ENCODE measurements at regions not wholly inside any gene's neighbourhood (a gene's known extent, or its start where the extent isn't known, plus 50 kb on each side); places are given as distances from the start of the nearest gene placed in this dataset.

DNA sequence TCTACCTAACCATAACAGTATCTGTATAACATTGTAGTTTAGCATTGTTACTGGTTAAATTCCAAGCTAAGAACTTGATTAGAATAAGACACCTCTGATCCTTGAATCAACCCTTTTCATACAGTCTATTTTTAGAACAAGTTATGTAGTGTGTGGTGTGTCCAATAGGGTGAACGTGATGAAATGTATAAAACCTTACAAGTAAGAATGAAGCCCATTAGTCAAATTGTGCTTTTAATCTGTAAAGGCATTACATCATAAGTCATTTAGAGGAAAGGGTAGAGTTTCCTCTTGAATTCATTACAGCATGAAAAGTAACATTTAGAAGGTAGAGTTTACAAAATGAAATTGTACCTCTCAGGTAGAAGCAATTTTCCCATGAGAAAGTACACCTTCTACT is 479.2 kb downstream of the LTN1 start:
- DNase-seq = no peak
- no peaks in the 10 kb centered on the region for H3K27me3 ChIP-seq (replicated peaks)
- in situ Hi-C loops (cut with HindIII; ENCODE audit: low pct_ligation_motif_present, low sequenced_read_pairs) = no loop called here

DNA sequence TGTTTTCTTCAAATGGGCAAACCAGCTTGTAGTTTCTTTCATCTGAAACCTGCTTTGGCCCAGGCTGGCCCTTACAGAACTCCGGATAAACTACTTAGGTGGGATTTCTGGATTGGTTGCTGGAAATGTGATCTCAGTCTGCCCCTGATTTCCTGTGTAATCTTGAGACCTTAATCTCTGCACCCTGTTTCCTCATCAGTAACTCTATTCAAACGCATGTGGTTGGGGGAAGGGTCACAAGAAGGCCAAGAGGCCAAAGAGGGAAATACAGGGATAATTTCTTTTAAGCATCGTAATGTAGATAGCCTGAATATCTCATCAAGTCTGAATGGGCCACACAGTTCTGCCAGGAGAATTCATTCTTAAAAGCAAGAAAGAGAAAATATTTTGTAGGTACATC is 483.6 kb downstream of the LTN1 start:
- Histone ChIP-seq H3K36me3 (replicated peaks) (no peaks in the 10 kb centered on the region), H3K27ac (no peak overlapping the region), H3K4me3 (ENCODE audit: low read depth, low read length) (no peak overlapping the region), H3K27me3 (replicated peaks) (no peaks in the 10 kb centered on the region)
- no peak for DNase-seq
- TF ChIP-seq, protein P1, sequence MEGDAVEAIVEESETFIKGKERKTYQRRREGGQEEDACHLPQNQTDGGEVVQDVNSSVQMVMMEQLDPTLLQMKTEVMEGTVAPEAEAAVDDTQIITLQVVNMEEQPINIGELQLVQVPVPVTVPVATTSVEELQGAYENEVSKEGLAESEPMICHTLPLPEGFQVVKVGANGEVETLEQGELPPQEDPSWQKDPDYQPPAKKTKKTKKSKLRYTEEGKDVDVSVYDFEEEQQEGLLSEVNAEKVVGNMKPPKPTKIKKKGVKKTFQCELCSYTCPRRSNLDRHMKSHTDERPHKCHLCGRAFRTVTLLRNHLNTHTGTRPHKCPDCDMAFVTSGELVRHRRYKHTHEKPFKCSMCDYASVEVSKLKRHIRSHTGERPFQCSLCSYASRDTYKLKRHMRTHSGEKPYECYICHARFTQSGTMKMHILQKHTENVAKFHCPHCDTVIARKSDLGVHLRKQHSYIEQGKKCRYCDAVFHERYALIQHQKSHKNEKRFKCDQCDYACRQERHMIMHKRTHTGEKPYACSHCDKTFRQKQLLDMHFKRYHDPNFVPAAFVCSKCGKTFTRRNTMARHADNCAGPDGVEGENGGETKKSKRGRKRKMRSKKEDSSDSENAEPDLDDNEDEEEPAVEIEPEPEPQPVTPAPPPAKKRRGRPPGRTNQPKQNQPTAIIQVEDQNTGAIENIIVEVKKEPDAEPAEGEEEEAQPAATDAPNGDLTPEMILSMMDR (IDR thresholded peaks at IDR 0.05; ENCODE audit: low read depth, low read length, missing control alignments) = no peak
- in situ Hi-C loops (cut with HindIII; ENCODE audit: low pct_ligation_motif_present, low sequenced_read_pairs) = no loop called here

More for the DNA sequence above, 479.2 kb downstream of the LTN1 start:
- Histone ChIP-seq H3K27ac (no peak overlapping the region), H3K4me3 (ENCODE audit: low read depth, low read length) (no peak overlapping the region), H3K36me3 (replicated peaks) (no peaks in the 10 kb centered on the region)
- TF ChIP-seq, protein P1 (IDR thresholded peaks at IDR 0.05; ENCODE audit: low read depth, low read length, missing control alignments) = no peak

DNA sequence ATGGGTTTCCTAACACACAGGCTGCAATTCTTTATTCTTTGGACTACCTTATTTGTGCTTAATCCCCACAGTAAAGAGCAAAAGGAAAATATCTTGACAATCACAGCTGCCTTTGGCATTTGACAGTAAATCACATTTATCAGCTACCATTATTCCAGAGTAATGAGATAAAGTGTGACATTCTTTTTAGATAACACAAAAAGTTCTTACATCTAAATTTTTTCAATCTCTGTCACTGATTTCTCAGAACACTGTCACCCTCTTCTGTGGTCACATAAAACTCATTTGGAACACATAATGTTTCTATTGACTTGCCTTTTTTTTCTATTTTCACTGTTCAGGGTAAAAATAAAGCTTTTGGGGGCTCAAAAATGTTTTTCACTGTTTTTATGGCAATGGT is 484.6 kb downstream of the LTN1 start:
- no peak overlapping the region for H3K4me3 ChIP-seq (ENCODE audit: low read depth, low read length)
- H3K27me3 ChIP-seq (replicated peaks) = no peaks in the 10 kb centered on the region
- H3K27ac ChIP-seq = no peak overlapping the region
- TF ChIP-seq, protein P1 (IDR thresholded peaks at IDR 0.05; ENCODE audit: low read depth, low read length, missing control alignments) = no peak
- H3K36me3 ChIP-seq (replicated peaks) = no peaks in the 10 kb centered on the region
- in situ Hi-C loops (cut with HindIII; ENCODE audit: low pct_ligation_motif_present, low sequenced_read_pairs) = no loop called here
- no peak for DNase-seq

DNA sequence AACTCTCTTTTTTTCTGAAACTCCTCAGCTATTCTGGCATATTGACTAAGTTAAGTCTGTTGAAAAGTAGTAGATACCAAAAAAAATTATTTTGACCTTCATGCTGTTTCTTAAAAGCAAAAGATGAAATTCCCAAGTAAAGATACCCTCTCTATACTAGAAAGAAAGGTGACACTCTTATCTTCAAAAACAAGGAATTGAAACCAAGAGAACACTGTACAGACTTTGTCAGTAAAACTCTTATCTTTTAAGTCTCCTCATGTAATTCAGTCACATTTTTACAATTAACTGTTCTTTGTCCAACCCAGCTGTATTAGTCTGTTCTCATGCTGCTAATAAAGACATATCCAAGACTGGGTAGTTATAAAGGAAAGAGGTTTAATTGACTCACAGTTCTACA is 496.2 kb downstream of the LTN1 start:
- Histone ChIP-seq H3K4me3 (ENCODE audit: low read depth, low read length) (no peak overlapping the region), H3K36me3 (replicated peaks) (no peaks in the 10 kb centered on the region), H3K27me3 (replicated peaks) (no peaks in the 10 kb centered on the region), H3K27ac (no peak overlapping the region)
- TF ChIP-seq, protein P1 (IDR thresholded peaks at IDR 0.05; ENCODE audit: low read depth, low read length, missing control alignments) = no peak
- DNase-seq = no peak
- in situ Hi-C loops (cut with HindIII; ENCODE audit: low pct_ligation_motif_present, low sequenced_read_pairs) = no loop called here

DNA sequence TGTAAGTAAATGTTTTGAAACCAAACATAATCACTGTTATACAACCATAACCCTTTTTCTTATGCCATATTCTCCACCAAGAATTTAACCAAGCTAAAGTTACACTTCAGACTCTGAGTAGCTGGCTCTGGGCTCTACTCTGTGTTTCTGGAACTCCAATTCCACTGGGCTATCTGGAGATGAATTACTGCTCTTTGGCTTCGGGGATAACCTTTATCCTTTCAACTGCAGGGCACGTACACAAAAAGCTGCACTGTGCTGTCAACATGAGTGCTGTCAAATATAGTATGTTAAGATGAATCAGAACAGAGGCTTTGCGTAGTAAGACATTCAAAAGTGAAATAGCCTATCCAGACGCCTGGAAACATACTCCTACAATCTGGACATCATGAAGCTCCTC is 500.6 kb downstream of the LTN1 start:
- in situ Hi-C loops (cut with HindIII; ENCODE audit: low pct_ligation_motif_present, low sequenced_read_pairs) = no loop called here
- Histone ChIP-seq H3K27me3 (replicated peaks) (no peaks in the 10 kb centered on the region), H3K4me3 (ENCODE audit: low read depth, low read length) (no peak overlapping the region), H3K27ac (no peak overlapping the region), H3K36me3 (replicated peaks) (no peaks in the 10 kb centered on the region)
- TF ChIP-seq, protein P1 (IDR thresholded peaks at IDR 0.05; ENCODE audit: low read depth, low read length, missing control alignments) = no peak
- DNase-seq = no peak

DNA sequence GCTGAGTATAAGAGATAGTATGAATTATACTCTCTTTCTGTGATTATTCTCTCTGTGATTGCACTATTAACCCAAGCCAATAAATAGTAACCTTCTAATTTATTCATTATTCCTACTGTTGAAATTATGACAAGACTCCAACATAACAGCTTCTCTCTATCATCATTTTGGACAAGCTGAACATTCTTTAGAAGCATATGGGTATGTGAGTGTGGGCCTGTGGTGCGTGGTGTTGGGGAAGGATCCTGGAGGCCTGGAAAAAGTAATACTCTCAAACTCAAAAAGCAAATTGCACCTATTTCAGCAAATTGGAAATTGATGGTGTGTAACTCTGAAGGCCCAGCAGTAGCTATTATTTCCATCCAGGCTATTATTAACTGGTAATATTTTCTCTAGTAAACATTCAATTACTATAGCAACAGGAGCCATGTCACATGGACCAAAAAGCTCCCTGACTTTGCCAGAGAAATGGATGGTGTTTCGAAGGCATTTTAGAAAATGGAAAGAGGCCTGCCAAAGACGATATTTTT is 502.8 kb downstream of the LTN1 start:
- in situ Hi-C loops (cut with HindIII; ENCODE audit: low pct_ligation_motif_present, low sequenced_read_pairs) = no loop called here
- no peak for DNase-seq
- Histone ChIP-seq H3K27me3 (replicated peaks) (no peaks in the 10 kb centered on the region), H3K36me3 (replicated peaks) (no peaks in the 10 kb centered on the region), H3K27ac (no peak overlapping the region), H3K4me3 (ENCODE audit: low read depth, low read length) (no peak overlapping the region)
- TF ChIP-seq, protein P1 (IDR thresholded peaks at IDR 0.05; ENCODE audit: low read depth, low read length, missing control alignments) = no peak

All from brain microvascular endothelial cell (primary cell).